Thoracic aorta (tissue), 2 donors: ENCODE measurements at regions not wholly inside any gene's neighbourhood (a gene's known extent, or its start where the extent isn't known, plus 50 kb on each side); places are given as distances from the start of the nearest gene placed in this dataset.

ENCODE experiments used
- ATAC-seq: fragments of 150-250 bp; one replicate; pipeline ENCODE4 v1.8.0; 2017; ENCODE audit warnings: low read depth; ENCODE audit not compliant: insufficient number of reproducible peaks, low FRiP score
- DNase-seq: peaks from one replicate; pipeline ENCODE4 v3.0.0-alpha.2; 2020; ENCODE audit warnings: low spot score
- H3K27ac ChIP-seq, 2 donors: fragments of 200-600 bp; sonication (generic); 1 replicate in 1 of 2; 2 replicates in 1 of 2; pipeline ENCODE4 v1.5.1; 2016; ENCODE audit warnings: mild to moderate bottlenecking in 2 of 2, moderate library complexity in 2 of 2
- H3K27me3 ChIP-seq: fragments of 200-600 bp; sonication (generic); replicated peaks from 2 replicates; pipeline ENCODE4 v1.6.0; 2016; ENCODE audit warnings: mild to moderate bottlenecking; ENCODE audit not compliant: insufficient read depth
- H3K36me3 ChIP-seq: fragments of 200-600 bp; sonication (generic); one replicate; pipeline ENCODE4 v1.5.1; 2016
- H3K4me1 ChIP-seq, 2 donors: fragments of 200-600 bp; sonication (generic); 1 replicate in 1 of 2; 2 replicates in 1 of 2; pipeline versions ENCODE4 v1.5.1 to v1.6.0; 2016; ENCODE audit warnings: low read depth in 2 of 2, mild to moderate bottlenecking in 1 of 2; ENCODE audit not compliant: control insufficient read depth in 1 of 2
- H3K4me3 ChIP-seq: fragments of 200-600 bp; sonication (generic); 2 replicates; pipeline ENCODE4 v1.5.1; 2016; ENCODE audit warnings: mild to moderate bottlenecking
- H3K9me3 ChIP-seq: fragments of 200-600 bp; sonication (generic); 2 replicates; pipeline ENCODE4 v1.5.1; 2016
- CTCF ChIP-seq: fragments of 200-600 bp; sonication (generic); IDR thresholded peaks from one replicate; pipeline ENCODE4 v1.5.1; 2019; ENCODE audit warnings: antibody characterized with exemption

- Histone ChIP-seq H3K4me1 (peaks cover 0 to 11% of the 10 kb centered on the region in 2 donors), H3K27ac (no peak overlapping the region), H3K4me3 (no peak overlapping the region), H3K27me3 (no peaks in the 10 kb centered on the region), H3K36me3 (no peaks in the 10 kb centered on the region), H3K9me3 (no peaks in the 10 kb centered on the region)
- DNase-seq (no peak), ATAC-seq (no peak)
- TF ChIP-seq CTCF: no peak
Observed at GRCh38 chr1:117747605-117748004, 141.8 kb downstream of the TENT5C start.

GRCh38 chr1:117751321-117751720 lies 145.5 kb downstream of the TENT5C start:
- H3K4me3 ChIP-seq: no peak overlapping the region
- H3K9me3 ChIP-seq: no peaks in the 10 kb centered on the region
- DNase-seq: no peak
- TF ChIP-seq CTCF: no peak
- H3K27ac ChIP-seq: no peak overlapping the region
- ATAC-seq: no peak
- peaks cover 7 to 25% of the 10 kb centered on the region in 2 donors for H3K4me1 ChIP-seq
- no peaks in the 10 kb centered on the region for H3K27me3 ChIP-seq
- no peaks in the 10 kb centered on the region for H3K36me3 ChIP-seq

- H3K4me1 ChIP-seq: peaks cover 7 to 25% of the 10 kb centered on the region in 2 donors
- H3K27ac ChIP-seq: peak overlapping the region; percentile 9 to 19
- ATAC-seq (no peak), DNase-seq (no peak)
- no peak for TF ChIP-seq CTCF
- H3K9me3 ChIP-seq: no peaks in the 10 kb centered on the region
- H3K4me3 ChIP-seq: no peak overlapping the region
- no peaks in the 10 kb centered on the region for H3K27me3 ChIP-seq
- no peaks in the 10 kb centered on the region for H3K36me3 ChIP-seq
Observed at GRCh38 chr1:117752661-117753060, 146.8 kb downstream of the TENT5C start.

GRCh38 chr1:117753232-117753631 lies 147.4 kb downstream of the TENT5C start:
- TF ChIP-seq CTCF: no peak
- no peaks in the 10 kb centered on the region for H3K36me3 ChIP-seq
- H3K27ac ChIP-seq: peak overlapping the region in 1 of 2 donors; percentile 9
- no peak for ATAC-seq
- no peaks in the 10 kb centered on the region for H3K27me3 ChIP-seq
- DNase-seq: no peak
- H3K9me3 ChIP-seq: no peaks in the 10 kb centered on the region
- peaks cover 7 to 25% of the 10 kb centered on the region in 2 donors for H3K4me1 ChIP-seq
- no peak overlapping the region for H3K4me3 ChIP-seq

GRCh38 chr1:117753652-117754051 lies 147.8 kb downstream of the TENT5C start:
- H3K9me3 ChIP-seq: no peaks in the 10 kb centered on the region
- no peak for TF ChIP-seq CTCF
- no peaks in the 10 kb centered on the region for H3K36me3 ChIP-seq
- no peaks in the 10 kb centered on the region for H3K27me3 ChIP-seq
- no peak overlapping the region for H3K27ac ChIP-seq
- H3K4me1 ChIP-seq: peaks cover 7 to 25% of the 10 kb centered on the region in 2 donors
- peak overlapping the region; percentile 68 for H3K4me3 ChIP-seq
- DNase-seq (no peak), ATAC-seq (no peak)
